Endothelial cell (in vitro differentiated cells): ENCODE measurements at regions not wholly inside any gene's neighbourhood (a gene's known extent, or its start where the extent isn't known, plus 50 kb on each side); places are given as distances from the start of the nearest gene placed in this dataset.

Source experiments
- DNase-seq: peaks from one replicate; pipeline ENCODE4 v3.0.0; 2021; ENCODE audit warnings: low spot score
- H3K27ac Mint-ChIP-seq: one replicate; pipeline ENCODE4 v1.8.0; 2021; ENCODE audit warnings: mixed read lengths, inconsistent platforms; ENCODE audit not compliant: unreplicated experiment
- H3K27me3 Mint-ChIP-seq: one replicate; pipeline ENCODE4 v1.8.0; 2021; ENCODE audit warnings: mild to moderate bottlenecking, moderate library complexity, mixed read lengths, inconsistent platforms; ENCODE audit not compliant: unreplicated experiment
- H3K36me3 Mint-ChIP-seq: one replicate; pipeline ENCODE4 v1.8.0; 2021; ENCODE audit warnings: mild to moderate bottlenecking, low read depth, mixed read lengths, inconsistent platforms; ENCODE audit not compliant: unreplicated experiment
- H3K4me1 Mint-ChIP-seq: one replicate; pipeline ENCODE4 v1.8.0; 2021; ENCODE audit warnings: mild to moderate bottlenecking, mixed read lengths, inconsistent platforms; ENCODE audit not compliant: unreplicated experiment
- H3K4me3 Mint-ChIP-seq: one replicate; pipeline ENCODE4 v1.8.0; 2021; ENCODE audit warnings: mild to moderate bottlenecking, mixed read lengths, inconsistent platforms; ENCODE audit not compliant: unreplicated experiment
- H3K9me3 Mint-ChIP-seq: one replicate; pipeline ENCODE4 v1.8.0; 2021; ENCODE audit warnings: mixed read lengths, inconsistent platforms; ENCODE audit not compliant: unreplicated experiment
- TF ChIP-seq, protein P1 (sequence below): fragments of 200-600 bp; sonication (generic); IDR thresholded peaks from one replicate; pipeline ENCODE4 v1.5.0; 2021; ENCODE audit warnings: antibody characterized with exemption; ENCODE audit not compliant: unreplicated experiment

DNA sequence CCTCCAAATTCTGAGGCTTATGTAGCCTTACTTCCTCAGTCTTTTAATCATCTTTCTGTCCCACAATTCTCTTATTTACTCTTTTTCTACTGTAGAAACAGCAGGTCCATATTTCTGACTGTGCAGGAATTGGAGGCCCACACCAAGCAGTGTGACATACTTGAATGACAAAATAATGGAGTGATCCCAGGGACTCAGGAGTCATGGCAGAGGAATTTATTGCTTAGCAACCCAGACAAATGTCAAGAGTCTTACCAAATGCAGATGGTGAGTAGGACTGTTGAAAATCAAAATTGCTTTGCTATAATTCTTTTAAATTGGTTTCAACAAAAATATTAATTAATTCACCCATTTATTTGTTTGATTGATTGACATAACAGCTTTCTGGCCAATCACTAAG lies 59.9 kb downstream of the HTR1B start:
- Mint-ChIP-seq H3K36me3 (no peaks in the 10 kb centered on the region), H3K4me3 (no peak overlapping the region), H3K4me1 (no peaks in the 10 kb centered on the region), H3K27me3 (no peaks in the 10 kb centered on the region), H3K27ac (no peak overlapping the region), H3K9me3 (no peaks in the 10 kb centered on the region)
- no peak for DNase-seq
- TF ChIP-seq, protein P1, sequence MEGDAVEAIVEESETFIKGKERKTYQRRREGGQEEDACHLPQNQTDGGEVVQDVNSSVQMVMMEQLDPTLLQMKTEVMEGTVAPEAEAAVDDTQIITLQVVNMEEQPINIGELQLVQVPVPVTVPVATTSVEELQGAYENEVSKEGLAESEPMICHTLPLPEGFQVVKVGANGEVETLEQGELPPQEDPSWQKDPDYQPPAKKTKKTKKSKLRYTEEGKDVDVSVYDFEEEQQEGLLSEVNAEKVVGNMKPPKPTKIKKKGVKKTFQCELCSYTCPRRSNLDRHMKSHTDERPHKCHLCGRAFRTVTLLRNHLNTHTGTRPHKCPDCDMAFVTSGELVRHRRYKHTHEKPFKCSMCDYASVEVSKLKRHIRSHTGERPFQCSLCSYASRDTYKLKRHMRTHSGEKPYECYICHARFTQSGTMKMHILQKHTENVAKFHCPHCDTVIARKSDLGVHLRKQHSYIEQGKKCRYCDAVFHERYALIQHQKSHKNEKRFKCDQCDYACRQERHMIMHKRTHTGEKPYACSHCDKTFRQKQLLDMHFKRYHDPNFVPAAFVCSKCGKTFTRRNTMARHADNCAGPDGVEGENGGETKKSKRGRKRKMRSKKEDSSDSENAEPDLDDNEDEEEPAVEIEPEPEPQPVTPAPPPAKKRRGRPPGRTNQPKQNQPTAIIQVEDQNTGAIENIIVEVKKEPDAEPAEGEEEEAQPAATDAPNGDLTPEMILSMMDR, result no peak

DNA sequence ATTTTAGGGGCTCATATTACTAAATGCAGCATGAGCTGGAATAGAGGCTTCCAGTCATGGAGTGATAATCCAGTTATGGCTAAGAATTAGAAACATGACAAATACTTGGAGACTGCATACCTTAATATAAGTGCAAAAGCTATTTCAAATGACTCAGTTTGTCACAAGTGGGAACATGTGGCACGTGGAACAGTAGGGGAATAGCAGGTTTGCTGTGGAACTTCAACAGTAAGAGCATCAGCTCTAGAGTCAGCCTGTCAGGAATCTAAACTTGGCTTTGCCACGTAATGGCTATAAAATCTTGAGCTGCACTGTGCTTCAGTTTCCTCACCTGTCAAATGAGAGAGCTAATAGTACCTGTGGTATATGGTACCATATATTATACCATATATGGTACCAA lies 62.1 kb downstream of the HTR1B start:
- Mint-ChIP-seq H3K36me3 (no peaks in the 10 kb centered on the region), H3K27ac (no peak overlapping the region), H3K4me1 (no peaks in the 10 kb centered on the region), H3K27me3 (no peaks in the 10 kb centered on the region), H3K4me3 (no peak overlapping the region), H3K9me3 (no peaks in the 10 kb centered on the region)
- TF ChIP-seq, protein P1, result no peak
- no peak for DNase-seq

DNA sequence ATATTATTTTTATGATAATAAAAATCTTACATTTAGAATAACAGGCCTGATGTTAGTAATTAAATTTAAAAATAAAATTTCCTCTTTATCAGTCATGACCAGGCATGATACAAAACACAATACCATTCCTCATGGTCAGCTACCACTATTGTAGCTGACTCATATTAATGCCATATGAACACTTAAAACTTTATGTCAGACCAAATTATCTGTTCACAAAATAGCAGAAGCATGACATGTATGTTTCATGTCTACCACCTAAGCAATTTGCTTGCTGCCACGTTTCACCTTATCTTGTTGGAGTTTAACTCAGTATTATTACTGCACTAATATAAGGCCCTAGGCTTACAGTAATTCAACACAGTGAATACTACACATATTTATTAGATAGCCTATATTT lies 65.7 kb downstream of the HTR1B start:
- H3K27ac Mint-ChIP-seq, result no peak overlapping the region
- no peaks in the 10 kb centered on the region for H3K36me3 Mint-ChIP-seq
- TF ChIP-seq, protein P1, result no peak
- H3K9me3 Mint-ChIP-seq, result no peaks in the 10 kb centered on the region
- no peaks in the 10 kb centered on the region for H3K4me1 Mint-ChIP-seq
- no peak for DNase-seq
- no peaks in the 10 kb centered on the region for H3K27me3 Mint-ChIP-seq
- no peak overlapping the region for H3K4me3 Mint-ChIP-seq

DNA sequence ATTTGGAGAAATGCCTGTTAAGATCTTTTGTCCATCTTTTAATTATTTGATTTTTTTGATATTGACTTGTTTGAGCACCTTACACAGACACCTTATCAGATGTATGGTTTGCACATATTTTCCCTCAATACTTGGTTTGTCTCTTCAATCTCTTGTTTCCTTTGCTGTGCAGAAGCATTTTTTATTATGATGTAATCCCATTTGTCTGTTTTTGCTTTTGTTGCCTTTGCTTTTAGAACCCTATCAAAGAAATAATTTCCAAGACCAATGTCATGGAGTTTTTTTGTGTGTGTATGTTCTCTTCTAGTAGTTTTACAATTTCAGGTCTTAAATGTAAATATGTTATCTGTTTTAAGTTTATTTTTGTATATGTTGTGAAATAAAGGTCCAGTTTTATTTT lies 73.9 kb downstream of the HTR1B start:
- H3K9me3 Mint-ChIP-seq, result no peaks in the 10 kb centered on the region
- TF ChIP-seq, protein P1, result no peak
- no peak overlapping the region for H3K27ac Mint-ChIP-seq
- DNase-seq, result no peak
- no peaks in the 10 kb centered on the region for H3K36me3 Mint-ChIP-seq
- no peaks in the 10 kb centered on the region for H3K27me3 Mint-ChIP-seq
- no peaks in the 10 kb centered on the region for H3K4me1 Mint-ChIP-seq
- H3K4me3 Mint-ChIP-seq, result no peak overlapping the region

DNA sequence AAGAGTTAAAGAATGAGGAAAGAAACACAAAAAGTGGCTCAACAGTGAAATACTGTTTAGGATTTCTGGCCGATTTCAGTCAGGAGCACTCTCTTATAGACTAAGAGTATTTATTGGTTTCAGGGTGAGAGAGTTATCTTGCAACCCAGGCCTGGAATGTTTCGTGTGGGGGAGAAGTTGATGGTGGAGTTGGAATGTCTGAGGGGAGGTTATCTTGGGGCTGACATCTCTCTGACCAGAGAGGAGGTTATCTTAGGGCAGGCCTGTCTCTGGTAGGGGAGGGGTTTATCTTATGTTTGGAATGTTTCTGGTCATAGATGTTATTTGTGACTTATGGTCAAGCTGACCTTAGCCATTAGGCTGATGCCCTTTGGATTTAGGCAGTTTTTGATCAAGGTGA lies 80.3 kb downstream of the HTR1B start:
- TF ChIP-seq, protein P1, result no peak
- no peak overlapping the region for H3K27ac Mint-ChIP-seq
- no peak for DNase-seq

More for the DNA sequence above, 80.3 kb downstream of the HTR1B start:
- H3K36me3 Mint-ChIP-seq, result no peaks in the 10 kb centered on the region
- no peaks in the 10 kb centered on the region for H3K9me3 Mint-ChIP-seq
- H3K4me1 Mint-ChIP-seq, result no peaks in the 10 kb centered on the region
- peaks cover 2% of the 10 kb centered on the region for H3K27me3 Mint-ChIP-seq
- H3K4me3 Mint-ChIP-seq, result no peak overlapping the region
